ENCODE measurements at regions not wholly inside any gene's neighbourhood (a gene's known extent, or its start where the extent isn't known, plus 50 kb on each side); places are given as distances from the start of the nearest gene placed in this dataset.

DNA sequence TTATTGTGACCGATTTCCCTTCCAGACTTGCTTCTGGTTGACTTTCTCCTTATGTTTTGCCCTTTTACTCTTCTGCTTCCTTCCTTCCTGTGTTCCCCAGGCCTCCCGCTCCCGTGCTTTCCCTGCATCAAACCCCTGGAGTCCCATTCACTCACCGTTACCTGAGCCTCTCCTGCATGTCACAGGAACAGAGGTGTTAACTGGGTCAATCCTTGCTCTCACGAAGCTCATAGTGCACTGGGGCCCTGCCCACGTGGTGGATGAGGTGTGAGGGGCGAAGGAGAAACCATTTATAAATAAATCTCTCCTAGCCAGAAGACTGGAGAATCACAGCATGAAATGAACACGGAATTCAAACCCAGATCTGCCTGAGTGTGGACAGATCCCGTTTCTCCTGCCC lies 83.1 kb upstream of the MSX1 start:
- no peak for TF ChIP-seq YY1 (IDR thresholded peaks at IDR 0.05; ENCODE audit: extremely low read depth, insufficient replicate concordance, low read depth, low read length)
- no peak for TF ChIP-seq EZH2phosphoT487 (IDR thresholded peaks at IDR 0.05; ENCODE audit: borderline replicate concordance)
- TF ChIP-seq POLR2A (IDR thresholded peaks at IDR 0.05; ENCODE audit: borderline replicate concordance, extremely low read depth, insufficient read depth, insufficient read length): no peak
- TF ChIP-seq POLR2AphosphoS5 (IDR thresholded peaks at IDR 0.05; ENCODE audit: low read depth, low read length): no peak
- no peak for TF ChIP-seq SP1 (IDR thresholded peaks at IDR 0.05; ENCODE audit: low read depth)
- TF ChIP-seq, protein P1, sequence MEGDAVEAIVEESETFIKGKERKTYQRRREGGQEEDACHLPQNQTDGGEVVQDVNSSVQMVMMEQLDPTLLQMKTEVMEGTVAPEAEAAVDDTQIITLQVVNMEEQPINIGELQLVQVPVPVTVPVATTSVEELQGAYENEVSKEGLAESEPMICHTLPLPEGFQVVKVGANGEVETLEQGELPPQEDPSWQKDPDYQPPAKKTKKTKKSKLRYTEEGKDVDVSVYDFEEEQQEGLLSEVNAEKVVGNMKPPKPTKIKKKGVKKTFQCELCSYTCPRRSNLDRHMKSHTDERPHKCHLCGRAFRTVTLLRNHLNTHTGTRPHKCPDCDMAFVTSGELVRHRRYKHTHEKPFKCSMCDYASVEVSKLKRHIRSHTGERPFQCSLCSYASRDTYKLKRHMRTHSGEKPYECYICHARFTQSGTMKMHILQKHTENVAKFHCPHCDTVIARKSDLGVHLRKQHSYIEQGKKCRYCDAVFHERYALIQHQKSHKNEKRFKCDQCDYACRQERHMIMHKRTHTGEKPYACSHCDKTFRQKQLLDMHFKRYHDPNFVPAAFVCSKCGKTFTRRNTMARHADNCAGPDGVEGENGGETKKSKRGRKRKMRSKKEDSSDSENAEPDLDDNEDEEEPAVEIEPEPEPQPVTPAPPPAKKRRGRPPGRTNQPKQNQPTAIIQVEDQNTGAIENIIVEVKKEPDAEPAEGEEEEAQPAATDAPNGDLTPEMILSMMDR (IDR thresholded peaks at IDR 0.05 in 2 of 3, conservative IDR thresholded peaks at IDR 0.05 in 1 of 3; ENCODE audit: borderline replicate concordance in 1 of 3, insufficient read depth in 1 of 3, low read depth in 2 of 3, low read length in 2 of 3): no peak
- TF ChIP-seq FOSL1 (IDR thresholded peaks at IDR 0.05; ENCODE audit: low read depth): no peak
- TF ChIP-seq, protein P2, sequence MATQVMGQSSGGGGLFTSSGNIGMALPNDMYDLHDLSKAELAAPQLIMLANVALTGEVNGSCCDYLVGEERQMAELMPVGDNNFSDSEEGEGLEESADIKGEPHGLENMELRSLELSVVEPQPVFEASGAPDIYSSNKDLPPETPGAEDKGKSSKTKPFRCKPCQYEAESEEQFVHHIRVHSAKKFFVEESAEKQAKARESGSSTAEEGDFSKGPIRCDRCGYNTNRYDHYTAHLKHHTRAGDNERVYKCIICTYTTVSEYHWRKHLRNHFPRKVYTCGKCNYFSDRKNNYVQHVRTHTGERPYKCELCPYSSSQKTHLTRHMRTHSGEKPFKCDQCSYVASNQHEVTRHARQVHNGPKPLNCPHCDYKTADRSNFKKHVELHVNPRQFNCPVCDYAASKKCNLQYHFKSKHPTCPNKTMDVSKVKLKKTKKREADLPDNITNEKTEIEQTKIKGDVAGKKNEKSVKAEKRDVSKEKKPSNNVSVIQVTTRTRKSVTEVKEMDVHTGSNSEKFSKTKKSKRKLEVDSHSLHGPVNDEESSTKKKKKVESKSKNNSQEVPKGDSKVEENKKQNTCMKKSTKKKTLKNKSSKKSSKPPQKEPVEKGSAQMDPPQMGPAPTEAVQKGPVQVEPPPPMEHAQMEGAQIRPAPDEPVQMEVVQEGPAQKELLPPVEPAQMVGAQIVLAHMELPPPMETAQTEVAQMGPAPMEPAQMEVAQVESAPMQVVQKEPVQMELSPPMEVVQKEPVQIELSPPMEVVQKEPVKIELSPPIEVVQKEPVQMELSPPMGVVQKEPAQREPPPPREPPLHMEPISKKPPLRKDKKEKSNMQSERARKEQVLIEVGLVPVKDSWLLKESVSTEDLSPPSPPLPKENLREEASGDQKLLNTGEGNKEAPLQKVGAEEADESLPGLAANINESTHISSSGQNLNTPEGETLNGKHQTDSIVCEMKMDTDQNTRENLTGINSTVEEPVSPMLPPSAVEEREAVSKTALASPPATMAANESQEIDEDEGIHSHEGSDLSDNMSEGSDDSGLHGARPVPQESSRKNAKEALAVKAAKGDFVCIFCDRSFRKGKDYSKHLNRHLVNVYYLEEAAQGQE (IDR thresholded peaks at IDR 0.05; ENCODE audit: low read depth): no peak
